ENCODE measurements at regions not wholly inside any gene's neighbourhood (a gene's known extent, or its start where the extent isn't known, plus 50 kb on each side); places are given as distances from the start of the nearest gene placed in this dataset.

- DNase-seq (ENCODE audit: low read depth), result no peak
These were observed 56.0 kb upstream of the CTXND1 start for GRCh38 chr15:80308002-80308401.

- DNase-seq (ENCODE audit: low read depth), result peak; percentile 29
These were observed 57.9 kb upstream of the CTXND1 start for GRCh38 chr15:80309769-80310384.

GRCh38 chr15:80310776-80311175 is 58.8 kb upstream of the CTXND1 start:
- peak; percentile 24 for DNase-seq (ENCODE audit: low read depth)

GRCh38 chr15:80315289-80315987 is 63.4 kb upstream of the CTXND1 start:
- no peak for DNase-seq (ENCODE audit: low read depth)

GRCh38 chr15:80317389-80318182 is 65.6 kb upstream of the CTXND1 start:
- peak; percentile 50 for DNase-seq (ENCODE audit: low read depth)

- DNase-seq (ENCODE audit: low read depth), result no peak
These were observed 69.8 kb upstream of the CTXND1 start for GRCh38 chr15:80321853-80322252.

GRCh38 chr15:80323285-80323684 is 71.3 kb upstream of the CTXND1 start:
- DNase-seq (ENCODE audit: low read depth), result no peak

GRCh38 chr15:80324545-80325080 is 72.6 kb upstream of the CTXND1 start:
- no peak for DNase-seq (ENCODE audit: low read depth)

GRCh38 chr15:80325206-80325605 is 73.2 kb upstream of the CTXND1 start:
- peak; percentile 1 for DNase-seq (ENCODE audit: low read depth)

- no peak for DNase-seq (ENCODE audit: low read depth)
These were observed 74.3 kb upstream of the CTXND1 start for GRCh38 chr15:80326270-80326669.

- DNase-seq (ENCODE audit: low read depth), result no peak
These were observed 75.7 kb upstream of the ARNT2 start for GRCh38 chr15:80328496-80328895.

- DNase-seq (ENCODE audit: low read depth), result no peak
These were observed 72.2 kb upstream of the ARNT2 start for GRCh38 chr15:80331886-80332406.

- no peak for DNase-seq (ENCODE audit: low read depth)
These were observed 70.9 kb upstream of the ARNT2 start for GRCh38 chr15:80333261-80333660.

- no peak for DNase-seq (ENCODE audit: low read depth)
These were observed 69.7 kb upstream of the ARNT2 start for GRCh38 chr15:80334521-80334920.

GRCh38 chr15:80339601-80340000 is 64.6 kb upstream of the ARNT2 start:
- DNase-seq (ENCODE audit: low read depth), result no peak

- DNase-seq (ENCODE audit: low read depth), result no peak
These were observed 62.0 kb upstream of the ARNT2 start for GRCh38 chr15:80342148-80342547.

GRCh38 chr15:80343554-80343992 is 60.6 kb upstream of the ARNT2 start:
- peak; percentile 10 for DNase-seq (ENCODE audit: low read depth)

- DNase-seq (ENCODE audit: low read depth), result no peak
These were observed 53.1 kb upstream of the ARNT2 start for GRCh38 chr15:80350941-80351610.

Data from myocyte (in vitro differentiated cells).